Mammary epithelial cell (primary cell): ENCODE measurements at regions not wholly inside any gene's neighbourhood (a gene's known extent, or its start where the extent isn't known, plus 50 kb on each side); places are given as distances from the start of the nearest gene placed in this dataset.

Experiments
- CTCF ChIP-seq, 2 donors: IDR thresholded peaks in 1 of 2; conservative IDR thresholded peaks in 1 of 2; 2 replicates each; pipeline ENCODE4 v1.5.1; 2011 to 2012; ENCODE audit warnings: inconsistent platforms in 2 of 2, low read length in 2 of 2, mild to moderate bottlenecking in 2 of 2, control low read depth in 1 of 2, low read depth in 1 of 2; ENCODE audit not compliant: insufficient read depth in 1 of 2; ENCODE audit errors: extremely low read depth in 1 of 2
- EZH2 ChIP-seq: IDR thresholded peaks from 2 replicates; pipeline ENCODE4 v1.6.1; 2012; ENCODE audit warnings: low read length, inconsistent platforms, borderline replicate concordance

GRCh38 chr18:51253476-51253875, 56.0 kb upstream of the MEX3C start:
- TF ChIP-seq CTCF (conservative IDR thresholded peaks at IDR 0.05 in 1 of 2, IDR thresholded peaks at IDR 0.05 in 1 of 2; ENCODE audit: extremely low read depth in 1 of 2, insufficient read depth in 1 of 2, low read depth in 1 of 2, low read length in 2 of 2) (no peak), EZH2 (no peak)
